ENCODE measurements at regions not wholly inside any gene's neighbourhood (a gene's known extent, or its start where the extent isn't known, plus 50 kb on each side); places are given as distances from the start of the nearest gene placed in this dataset.

- TF ChIP-seq CTCF (IDR thresholded peaks at IDR 0.05; ENCODE audit: low read length): no peak
- no peak for TF ChIP-seq EZH2 (IDR thresholded peaks at IDR 0.05; ENCODE audit: borderline replicate concordance, low read length)
Measured at GRCh38 chr6:11447265-11447664, 90.3 kb upstream of the TMEM170B start.
